GM12878 (cell line): ENCODE measurements at regions not wholly inside any gene's neighbourhood (a gene's known extent, or its start where the extent isn't known, plus 50 kb on each side); places are given as distances from the start of the nearest gene placed in this dataset.

Experiments used
- ATAC-seq: fragments of 200-7000 bp; cut with Tn5 transposase; 3 replicates; pipeline ENCODE4 v1.9.1; 2020; ENCODE audit warnings: mild to moderate bottlenecking, moderate library complexity
- BruUV-seq: library from RNA; stranded (reverse); fragments of 400-500 nt; replicated peaks from 2 replicates; lab custom pipeline; 2021; lab: Mats Ljungman, UMichigan
- CTCF ChIA-PET: fragments of 300-600 bp; sonication (Branson Sonifier 250); formaldehyde crosslinking; extraction: SDS; loops from one replicate; lab custom pipeline; 2021; ENCODE audit warnings: inconsistent platforms; lab: Yijun Ruan, JAX
- POLR2A ChIA-PET: fragments of 350-600 bp; formaldehyde crosslinking; extraction: SDS; loops from one replicate; lab custom pipeline; 2021; ENCODE audit warnings: inconsistent platforms; lab: Charles Lee
- RAD21 ChIA-PET: fragments of 300-600 bp; sonication (Branson Sonifier 250); formaldehyde crosslinking; loops from one replicate; lab custom pipeline; 2023; ENCODE audit warnings: antibody characterized with exemption; ENCODE audit not compliant: unreplicated experiment; lab: Charles Lee
- SMC1A ChIA-PET: fragments of 300-600 bp; sonication (Branson Sonifier 250); formaldehyde crosslinking; loops from one replicate; lab custom pipeline; 2023; ENCODE audit not compliant: unreplicated experiment, uncharacterized antibody; lab: Charles Lee
- DNase-seq: peaks from one replicate; pipeline ENCODE4 v3.0.0-alpha.2; 2011; ENCODE audit warnings: low read depth, low spot score
- FAIRE-seq: peaks from 3 replicates; lab custom pipeline; 2011; peaks lifted over from hg19 to GRCh38; lab: Jason Lieb, UNC
- H2AFZ ChIP-seq: 2 replicates; pipeline ENCODE4 v1.6.0; 2011; ENCODE audit warnings: low read depth, low read length, control low read depth; ENCODE audit not compliant: control insufficient read depth
- H3K27ac ChIP-seq: 2 replicates; pipeline ENCODE4 v1.5.1; 2011; ENCODE audit warnings: control low read depth; ENCODE audit not compliant: control insufficient read depth, insufficient read depth
- H3K27me3 ChIP-seq, 2 experiments: replicated peaks in 1 of 2; 2 replicates each; pipeline versions ENCODE4 v1.6.0 to v1.6.1; 2011; ENCODE audit warnings: low read length in 1 of 2; ENCODE audit not compliant: control insufficient read depth in 2 of 2, insufficient read depth in 2 of 2
- H3K36me3 ChIP-seq, 2 experiments: 2 replicates each; pipeline ENCODE4 v1.5.1; 2011; ENCODE audit warnings: low read length in 1 of 2; ENCODE audit not compliant: control insufficient read depth in 2 of 2, insufficient read depth in 2 of 2
- H3K4me1 ChIP-seq: 2 replicates; pipeline ENCODE4 v1.6.1; 2011; ENCODE audit warnings: mild to moderate bottlenecking, low read length, moderate library complexity, mixed read lengths; ENCODE audit not compliant: control insufficient read depth, insufficient read depth
- H3K4me2 ChIP-seq: 2 replicates; pipeline ENCODE4 v1.6.0; 2011; ENCODE audit warnings: control low read depth; ENCODE audit not compliant: control insufficient read depth, insufficient read depth
- H3K4me3 ChIP-seq: fragments of 200-600 bp; sonication (generic); 2 replicates; pipeline ENCODE4 v1.5.1; 2016
- H3K79me2 ChIP-seq: 2 replicates; pipeline ENCODE4 v1.6.0; 2011; ENCODE audit warnings: low read length; ENCODE audit not compliant: control insufficient read depth, insufficient read depth
- H3K9ac ChIP-seq: 2 replicates; pipeline ENCODE4 v1.8.0; 2011; ENCODE audit warnings: low read length, control low read depth, mixed read lengths; ENCODE audit not compliant: control insufficient read depth, insufficient read depth
- H3K9me3 ChIP-seq: replicated peaks from 3 replicates; pipeline ENCODE4 v1.5.1; 2011; ENCODE audit warnings: mild to moderate bottlenecking, low read length; ENCODE audit not compliant: control insufficient read depth, insufficient read depth
- H4K20me1 ChIP-seq: 2 replicates; pipeline ENCODE4 v1.6.0; 2011; ENCODE audit not compliant: control insufficient read depth, insufficient read depth
- CREB1 ChIP-seq: IDR thresholded peaks from 2 replicates; pipeline ENCODE4 v1.6.1; 2012; ENCODE audit warnings: low read depth, mild to moderate bottlenecking, inconsistent platforms
- IRF4 ChIP-seq: IDR thresholded peaks from 2 replicates; pipeline ENCODE4 v1.6.1; 2011; ENCODE audit warnings: low read depth, low read length
- NKRF ChIP-seq: fragments of 450-650 bp; conservative IDR thresholded peaks from 2 replicates; pipeline ENCODE4 v1.6.1; 2017; ENCODE audit warnings: mild to moderate bottlenecking, moderate library complexity
- PAX8 ChIP-seq: fragments of 450-650 bp; IDR thresholded peaks from 2 replicates; pipeline ENCODE4 v1.6.1; 2017; ENCODE audit warnings: mild to moderate bottlenecking, moderate library complexity
- RUNX3 ChIP-seq: IDR thresholded peaks from 2 replicates; pipeline ENCODE4 v1.6.1; 2012; ENCODE audit warnings: low read length, inconsistent platforms
- SMAD5 ChIP-seq: IDR thresholded peaks from 2 replicates; pipeline ENCODE4 v1.6.1; 2016; ENCODE audit warnings: antibody characterized with exemption, low read depth
- YY1 ChIP-seq: IDR thresholded peaks from 2 replicates; pipeline ENCODE4 v1.6.1; 2011; ENCODE audit warnings: low read depth, mild to moderate bottlenecking, low read length
- ZSCAN29 ChIP-seq: fragments of 450-650 bp; IDR thresholded peaks from 2 replicates; pipeline ENCODE4 v1.6.1; 2017; ENCODE audit warnings: mild to moderate bottlenecking, moderate library complexity
- WGBS: methylation state at CpG from one replicate; pipeline ENCODE4 v1.1.6; 2016; ENCODE audit warnings: low lambda C conversion rate; ENCODE audit not compliant: insufficient replicate concordance, insufficient coverage; ENCODE audit errors: missing lambda C conversion rate; 5-methylcytosine and 5-hydroxymethylcytosine counted together
- in situ Hi-C: fragments of 300-500 bp; cut with MboI; formaldehyde crosslinking; loops from 9 replicates; pipeline ENCODE4 v1.14.3; 2018; ENCODE audit warnings: mixed read lengths
- intact Hi-C: fragments of 100-400 bp; cut with micrococcal nuclease; formaldehyde crosslinking; loops from one replicate; pipeline ENCODE4 v1.14.2; 2022; ENCODE audit not compliant: unreplicated experiment
- TF ChIP-seq, protein P1 (sequence below): fragments of 450-650 bp; IDR thresholded peaks from 2 replicates; pipeline ENCODE4 v1.6.1; 2016; ENCODE audit warnings: mild to moderate bottlenecking
- TF ChIP-seq, protein P2 (sequence below): fragments of 450-650 bp; IDR thresholded peaks from 2 replicates; pipeline ENCODE4 v1.6.1; 2017; ENCODE audit warnings: mild to moderate bottlenecking, moderate library complexity

DNA sequence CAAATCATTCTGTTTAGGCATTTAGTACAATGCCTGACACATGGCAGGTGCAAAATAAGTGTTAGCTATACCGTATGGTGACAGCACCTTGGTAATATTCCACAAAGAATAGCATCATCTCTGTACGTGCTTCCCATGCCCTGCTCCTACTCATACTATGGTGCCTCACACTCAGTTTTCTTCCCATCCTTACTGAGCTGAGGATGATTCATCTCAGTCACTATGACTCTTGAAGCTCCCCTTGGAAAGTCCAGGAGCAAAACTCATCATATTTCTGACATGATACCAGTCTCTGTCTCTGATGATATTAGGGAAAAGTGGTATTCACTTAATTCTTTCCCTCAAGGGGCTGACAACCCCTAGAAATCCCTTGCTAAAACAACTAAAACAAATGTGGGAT is 423.3 kb downstream of the EFNA5 start:
- no peaks in the 10 kb centered on the region for H3K36me3 ChIP-seq
- TF ChIP-seq YY1 (no peak), SMAD5 (no peak), NKRF (no peak), ZSCAN29 (no peak), PAX8 (no peak), CREB1 (no peak), IRF4 (no peak), RUNX3 (no peak)
- TF ChIP-seq, protein P1, sequence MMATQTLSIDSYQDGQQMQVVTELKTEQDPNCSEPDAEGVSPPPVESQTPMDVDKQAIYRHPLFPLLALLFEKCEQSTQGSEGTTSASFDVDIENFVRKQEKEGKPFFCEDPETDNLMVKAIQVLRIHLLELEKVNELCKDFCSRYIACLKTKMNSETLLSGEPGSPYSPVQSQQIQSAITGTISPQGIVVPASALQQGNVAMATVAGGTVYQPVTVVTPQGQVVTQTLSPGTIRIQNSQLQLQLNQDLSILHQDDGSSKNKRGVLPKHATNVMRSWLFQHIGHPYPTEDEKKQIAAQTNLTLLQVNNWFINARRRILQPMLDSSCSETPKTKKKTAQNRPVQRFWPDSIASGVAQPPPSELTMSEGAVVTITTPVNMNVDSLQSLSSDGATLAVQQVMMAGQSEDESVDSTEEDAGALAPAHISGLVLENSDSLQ: no peak
- TF ChIP-seq, protein P2, sequence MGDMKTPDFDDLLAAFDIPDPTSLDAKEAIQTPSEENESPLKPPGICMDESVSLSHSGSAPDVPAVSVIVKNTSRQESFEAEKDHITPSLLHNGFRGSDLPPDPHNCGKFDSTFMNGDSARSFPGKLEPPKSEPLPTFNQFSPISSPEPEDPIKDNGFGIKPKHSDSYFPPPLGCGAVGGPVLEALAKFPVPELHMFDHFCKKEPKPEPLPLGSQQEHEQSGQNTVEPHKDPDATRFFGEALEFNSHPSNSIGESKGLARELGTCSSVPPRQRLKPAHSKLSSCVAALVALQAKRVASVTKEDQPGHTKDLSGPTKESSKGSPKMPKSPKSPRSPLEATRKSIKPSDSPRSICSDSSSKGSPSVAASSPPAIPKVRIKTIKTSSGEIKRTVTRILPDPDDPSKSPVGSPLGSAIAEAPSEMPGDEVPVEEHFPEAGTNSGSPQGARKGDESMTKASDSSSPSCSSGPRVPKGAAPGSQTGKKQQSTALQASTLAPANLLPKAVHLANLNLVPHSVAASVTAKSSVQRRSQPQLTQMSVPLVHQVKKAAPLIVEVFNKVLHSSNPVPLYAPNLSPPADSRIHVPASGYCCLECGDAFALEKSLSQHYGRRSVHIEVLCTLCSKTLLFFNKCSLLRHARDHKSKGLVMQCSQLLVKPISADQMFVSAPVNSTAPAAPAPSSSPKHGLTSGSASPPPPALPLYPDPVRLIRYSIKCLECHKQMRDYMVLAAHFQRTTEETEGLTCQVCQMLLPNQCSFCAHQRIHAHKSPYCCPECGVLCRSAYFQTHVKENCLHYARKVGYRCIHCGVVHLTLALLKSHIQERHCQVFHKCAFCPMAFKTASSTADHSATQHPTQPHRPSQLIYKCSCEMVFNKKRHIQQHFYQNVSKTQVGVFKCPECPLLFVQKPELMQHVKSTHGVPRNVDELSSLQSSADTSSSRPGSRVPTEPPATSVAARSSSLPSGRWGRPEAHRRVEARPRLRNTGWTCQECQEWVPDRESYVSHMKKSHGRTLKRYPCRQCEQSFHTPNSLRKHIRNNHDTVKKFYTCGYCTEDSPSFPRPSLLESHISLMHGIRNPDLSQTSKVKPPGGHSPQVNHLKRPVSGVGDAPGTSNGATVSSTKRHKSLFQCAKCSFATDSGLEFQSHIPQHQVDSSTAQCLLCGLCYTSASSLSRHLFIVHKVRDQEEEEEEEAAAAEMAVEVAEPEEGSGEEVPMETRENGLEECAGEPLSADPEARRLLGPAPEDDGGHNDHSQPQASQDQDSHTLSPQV: no peak
- TF ChIP-seq, all 136 proteins: peak for 0
- FAIRE-seq: no peak
- Histone ChIP-seq H3K27ac (no peak overlapping the region), H3K4me3 (no peak overlapping the region), H3K4me2 (no peak overlapping the region), H3K9me3 (no peaks in the 10 kb centered on the region; the same call in 2 of the 3 replicates), H3K27me3 (peaks cover 0 to 4% of the 10 kb centered on the region in 2 experiments; a peak in 1 of 4 replicates), H3K9ac (no peak overlapping the region), H2AFZ (no peak overlapping the region), H3K79me2 (no peaks in the 10 kb centered on the region), H4K20me1 (no peaks in the 10 kb centered on the region), H3K4me1 (no peaks in the 10 kb centered on the region)
- ATAC-seq: no peak
- ChIA-PET RAD21 (interaction anchor here (0.9 to 5.2 kb wide), 7 partner anchors 11 to 325 kb away, joined by 3 to 29 read pairs (median 4); no protein-coding TSS in a partner anchor), SMC1A (interaction anchor here (0.7 to 8.6 kb wide), 18 partner anchors 11 to 427 kb away, joined by 3 to 44 read pairs (median 4); no protein-coding TSS in a partner anchor), POLR2A (interaction anchor here (0.6 kb wide), 1 partner anchor 90 kb away, joined by 3 read pairs; no protein-coding TSS in a partner anchor), CTCF (interaction anchor here (0.8 to 4.4 kb wide), 34 partner anchors 9 to 427 kb away, joined by 3 to 53 read pairs (median 5); no protein-coding TSS in a partner anchor)
- BruUV-seq: no TSS peak
- no peak for DNase-seq
- 0% methylated on average over 2 of the region's 2 CpGs for WGBS
- in situ Hi-C loops (no loop called here), intact Hi-C loops (no loop called here)
